SK-N-SH (cell line): ENCODE measurements at regions not wholly inside any gene's neighbourhood (a gene's known extent, or its start where the extent isn't known, plus 50 kb on each side); places are given as distances from the start of the nearest gene placed in this dataset.

ENCODE experiments used
- CHD2 ChIP-seq: fragments of 150-350 bp; IDR thresholded peaks from 2 replicates; pipeline ENCODE4 v1.6.1; 2018; ENCODE audit warnings: low read length; ENCODE audit not compliant: partially characterized antibody
- EP300 ChIP-seq, 2 experiments: IDR thresholded peaks; 2 replicates each; pipeline versions ENCODE4 v1.4.0 to v1.6.1; 2012; ENCODE audit warnings: borderline replicate concordance in 1 of 2, low read depth in 1 of 2, low read length in 1 of 2
- MAX ChIP-seq: IDR thresholded peaks from 2 replicates; pipeline ENCODE4 v1.4.0; 2012; ENCODE audit warnings: low read depth
- MXI1 ChIP-seq: IDR thresholded peaks from 2 replicates; pipeline ENCODE4 v1.6.1; 2012; ENCODE audit warnings: mild to moderate bottlenecking, low read depth, low read length, improper control_type of control experiment
- POLR2AphosphoS5 ChIP-seq: IDR thresholded peaks from 2 replicates; pipeline ENCODE4 v1.6.1; 2012; ENCODE audit warnings: low read depth, low read length
- SMC3 ChIP-seq: IDR thresholded peaks from 2 replicates; pipeline ENCODE4 v1.6.1; 2012; ENCODE audit warnings: low read depth, low read length, improper control_type of control experiment
- TEAD4 ChIP-seq: IDR thresholded peaks from 2 replicates; pipeline ENCODE4 v1.4.0; 2012; ENCODE audit warnings: mild to moderate bottlenecking, borderline replicate concordance; ENCODE audit not compliant: insufficient read depth
- TF ChIP-seq, protein P1 (sequence below): IDR thresholded peaks from 2 replicates; pipeline ENCODE4 v1.6.1; 2012; ENCODE audit warnings: mild to moderate bottlenecking, low read depth, low read length, moderate library complexity
- TF ChIP-seq, protein P2 (sequence below): fragments of 200-600 bp; sonication (generic); IDR thresholded peaks from 2 replicates; pipeline ENCODE4 v1.6.1; 2017; ENCODE audit warnings: antibody characterized with exemption, mild to moderate bottlenecking, moderate library complexity

DNA sequence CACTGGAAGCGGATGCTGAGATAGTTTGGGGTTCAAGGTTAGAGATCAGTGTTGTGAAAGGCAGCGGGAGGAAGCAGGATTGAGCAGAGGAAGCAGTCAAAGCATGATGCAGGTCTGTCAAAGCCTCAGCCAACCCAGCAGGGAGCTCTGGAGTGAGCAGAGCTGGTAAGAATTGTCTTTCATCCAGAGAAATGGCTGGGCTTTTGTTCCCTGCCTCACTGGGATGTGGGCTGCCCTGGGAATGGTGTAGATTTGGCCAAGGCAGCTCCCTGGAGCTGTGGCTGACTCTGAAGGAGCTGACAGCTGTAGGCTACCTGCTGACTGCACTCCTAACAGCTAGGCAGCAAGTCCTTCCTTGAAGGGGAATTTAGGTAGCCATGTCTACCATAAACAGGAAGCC, 61.9 kb upstream of the STXBP5L start:
- TF ChIP-seq MAX (no peak), CHD2 (no peak), TEAD4 (no peak), MXI1 (no peak), SMC3 (no peak), POLR2AphosphoS5 (no peak), EP300 (IDR thresholded peaks at IDR 0.05; ENCODE audit: borderline replicate concordance in 1 of 2, low read depth in 1 of 2, low read length in 1 of 2) (no peak)
- TF ChIP-seq, protein P1, sequence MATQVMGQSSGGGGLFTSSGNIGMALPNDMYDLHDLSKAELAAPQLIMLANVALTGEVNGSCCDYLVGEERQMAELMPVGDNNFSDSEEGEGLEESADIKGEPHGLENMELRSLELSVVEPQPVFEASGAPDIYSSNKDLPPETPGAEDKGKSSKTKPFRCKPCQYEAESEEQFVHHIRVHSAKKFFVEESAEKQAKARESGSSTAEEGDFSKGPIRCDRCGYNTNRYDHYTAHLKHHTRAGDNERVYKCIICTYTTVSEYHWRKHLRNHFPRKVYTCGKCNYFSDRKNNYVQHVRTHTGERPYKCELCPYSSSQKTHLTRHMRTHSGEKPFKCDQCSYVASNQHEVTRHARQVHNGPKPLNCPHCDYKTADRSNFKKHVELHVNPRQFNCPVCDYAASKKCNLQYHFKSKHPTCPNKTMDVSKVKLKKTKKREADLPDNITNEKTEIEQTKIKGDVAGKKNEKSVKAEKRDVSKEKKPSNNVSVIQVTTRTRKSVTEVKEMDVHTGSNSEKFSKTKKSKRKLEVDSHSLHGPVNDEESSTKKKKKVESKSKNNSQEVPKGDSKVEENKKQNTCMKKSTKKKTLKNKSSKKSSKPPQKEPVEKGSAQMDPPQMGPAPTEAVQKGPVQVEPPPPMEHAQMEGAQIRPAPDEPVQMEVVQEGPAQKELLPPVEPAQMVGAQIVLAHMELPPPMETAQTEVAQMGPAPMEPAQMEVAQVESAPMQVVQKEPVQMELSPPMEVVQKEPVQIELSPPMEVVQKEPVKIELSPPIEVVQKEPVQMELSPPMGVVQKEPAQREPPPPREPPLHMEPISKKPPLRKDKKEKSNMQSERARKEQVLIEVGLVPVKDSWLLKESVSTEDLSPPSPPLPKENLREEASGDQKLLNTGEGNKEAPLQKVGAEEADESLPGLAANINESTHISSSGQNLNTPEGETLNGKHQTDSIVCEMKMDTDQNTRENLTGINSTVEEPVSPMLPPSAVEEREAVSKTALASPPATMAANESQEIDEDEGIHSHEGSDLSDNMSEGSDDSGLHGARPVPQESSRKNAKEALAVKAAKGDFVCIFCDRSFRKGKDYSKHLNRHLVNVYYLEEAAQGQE: no peak
- TF ChIP-seq, protein P2, sequence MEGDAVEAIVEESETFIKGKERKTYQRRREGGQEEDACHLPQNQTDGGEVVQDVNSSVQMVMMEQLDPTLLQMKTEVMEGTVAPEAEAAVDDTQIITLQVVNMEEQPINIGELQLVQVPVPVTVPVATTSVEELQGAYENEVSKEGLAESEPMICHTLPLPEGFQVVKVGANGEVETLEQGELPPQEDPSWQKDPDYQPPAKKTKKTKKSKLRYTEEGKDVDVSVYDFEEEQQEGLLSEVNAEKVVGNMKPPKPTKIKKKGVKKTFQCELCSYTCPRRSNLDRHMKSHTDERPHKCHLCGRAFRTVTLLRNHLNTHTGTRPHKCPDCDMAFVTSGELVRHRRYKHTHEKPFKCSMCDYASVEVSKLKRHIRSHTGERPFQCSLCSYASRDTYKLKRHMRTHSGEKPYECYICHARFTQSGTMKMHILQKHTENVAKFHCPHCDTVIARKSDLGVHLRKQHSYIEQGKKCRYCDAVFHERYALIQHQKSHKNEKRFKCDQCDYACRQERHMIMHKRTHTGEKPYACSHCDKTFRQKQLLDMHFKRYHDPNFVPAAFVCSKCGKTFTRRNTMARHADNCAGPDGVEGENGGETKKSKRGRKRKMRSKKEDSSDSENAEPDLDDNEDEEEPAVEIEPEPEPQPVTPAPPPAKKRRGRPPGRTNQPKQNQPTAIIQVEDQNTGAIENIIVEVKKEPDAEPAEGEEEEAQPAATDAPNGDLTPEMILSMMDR: no peak
